Superior temporal gyrus (tissue), 1 donor: ENCODE measurements at regions not wholly inside any gene's neighbourhood (a gene's known extent, or its start where the extent isn't known, plus 50 kb on each side); places are given as distances from the start of the nearest gene placed in this dataset.
"Not testable (repeated sequence)": the region's sequence is repeated elsewhere in the genome, so short reads cannot be mapped to it uniquely, and the experiment has no call there.

ENCODE experiments used
- DNase-seq: peaks from one replicate; pipeline ENCODE4 v3.0.0-alpha.2; 2016; ENCODE audit errors: extremely low spot score

- DNase-seq: no peak
These were observed 157.0 kb upstream of the E2F7 start for GRCh38 chr12:77222336-77222735.

DNA sequence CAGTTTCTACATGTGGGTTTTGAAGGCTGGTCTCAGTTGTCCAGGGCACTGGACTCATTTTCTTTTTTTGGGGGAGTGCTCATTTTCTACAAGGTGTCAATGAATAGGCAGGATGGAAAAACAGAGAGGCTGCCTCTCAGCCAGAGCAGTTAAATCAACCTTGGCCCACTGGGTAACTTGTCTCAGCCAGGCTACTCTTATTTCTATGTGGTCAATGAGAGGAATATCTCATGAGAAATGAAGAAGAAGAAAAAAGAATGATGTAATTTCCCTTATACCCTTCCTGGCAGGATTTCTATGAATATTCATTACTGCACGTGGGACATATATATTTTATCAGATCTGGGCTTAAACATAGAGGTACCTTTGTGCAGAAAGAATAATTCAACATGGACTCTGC is 155.2 kb upstream of the E2F7 start:
- DNase-seq: no peak

DNA sequence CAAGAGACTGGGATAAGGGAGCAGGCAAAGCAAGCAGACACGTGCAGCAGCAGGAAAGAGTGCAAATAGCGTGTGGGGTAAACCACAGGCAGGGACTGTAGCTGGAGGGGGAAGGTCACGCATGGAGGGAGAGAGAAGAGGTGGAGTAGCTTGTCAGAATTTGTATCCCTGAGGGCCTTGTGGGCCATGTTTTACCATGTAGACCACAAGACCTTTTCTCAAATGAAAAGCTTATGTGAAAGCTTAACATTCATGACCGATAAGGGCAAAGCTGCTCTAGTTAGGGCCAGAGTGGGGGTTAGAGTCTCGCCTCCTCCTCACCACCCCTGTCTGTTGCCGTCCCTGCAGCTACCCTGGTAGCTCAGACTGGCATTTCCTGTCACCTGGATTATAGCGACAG is 152.9 kb upstream of the E2F7 start:
- DNase-seq: no peak

- DNase-seq: not testable (repeated sequence)
These were observed 150.8 kb upstream of the E2F7 start for GRCh38 chr12:77216136-77216535.

GRCh38 chr12:77214136-77214535 is 148.8 kb upstream of the E2F7 start:
- DNase-seq: no peak

- peak; percentile 63 for DNase-seq
These were observed 147.9 kb upstream of the E2F7 start for GRCh38 chr12:77213319-77213718.

- DNase-seq: no peak
These were observed 145.4 kb upstream of the E2F7 start for GRCh38 chr12:77210724-77211123.

DNA sequence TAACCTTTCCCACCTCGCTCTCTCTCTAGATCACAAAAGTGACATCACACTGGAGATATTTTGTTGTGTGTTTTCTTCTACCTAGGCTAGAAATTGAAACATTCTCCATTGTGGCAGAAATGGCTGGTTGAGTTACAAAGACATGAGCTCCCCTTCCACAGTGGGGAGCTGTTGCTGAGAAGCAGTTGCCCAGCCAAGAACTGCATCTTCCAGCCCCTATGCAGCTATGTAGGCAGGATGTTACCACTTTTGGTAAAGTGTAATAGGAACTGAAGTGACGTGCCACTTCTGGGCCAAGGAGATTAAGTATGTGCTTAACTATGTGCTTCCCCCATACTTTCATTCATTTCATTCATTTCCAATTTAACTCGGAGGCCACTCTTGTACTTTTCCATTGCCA is 138.7 kb upstream of the E2F7 start:
- DNase-seq: no peak

DNA sequence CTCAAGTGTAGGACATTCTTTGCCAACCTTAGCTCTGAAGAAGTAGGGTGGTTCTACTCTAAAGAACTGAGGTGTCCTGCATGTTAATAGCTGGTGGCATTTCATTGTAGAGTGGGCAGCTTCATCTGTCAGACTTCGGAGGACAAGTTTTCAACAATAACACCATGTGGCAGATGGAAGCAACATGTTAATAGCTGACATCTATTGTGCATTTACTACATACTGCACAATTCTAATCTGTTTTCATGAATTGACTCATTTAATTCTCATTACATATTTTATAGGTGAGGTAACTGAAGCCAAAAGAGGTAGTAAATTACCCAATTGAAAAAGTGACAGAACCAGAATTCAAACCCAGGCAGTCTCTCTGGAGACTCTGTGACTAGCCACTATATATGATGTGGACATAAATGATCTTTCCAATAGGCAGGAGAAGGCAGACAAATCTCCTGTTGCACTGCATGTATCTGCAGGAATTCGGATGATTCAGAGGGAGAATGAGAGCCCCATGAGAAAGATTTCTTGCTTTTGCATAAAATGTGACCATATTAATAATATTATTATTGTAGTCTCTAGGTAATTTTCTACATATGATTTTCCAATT is 137.2 kb upstream of the E2F7 start:
- DNase-seq: no peak

DNA sequence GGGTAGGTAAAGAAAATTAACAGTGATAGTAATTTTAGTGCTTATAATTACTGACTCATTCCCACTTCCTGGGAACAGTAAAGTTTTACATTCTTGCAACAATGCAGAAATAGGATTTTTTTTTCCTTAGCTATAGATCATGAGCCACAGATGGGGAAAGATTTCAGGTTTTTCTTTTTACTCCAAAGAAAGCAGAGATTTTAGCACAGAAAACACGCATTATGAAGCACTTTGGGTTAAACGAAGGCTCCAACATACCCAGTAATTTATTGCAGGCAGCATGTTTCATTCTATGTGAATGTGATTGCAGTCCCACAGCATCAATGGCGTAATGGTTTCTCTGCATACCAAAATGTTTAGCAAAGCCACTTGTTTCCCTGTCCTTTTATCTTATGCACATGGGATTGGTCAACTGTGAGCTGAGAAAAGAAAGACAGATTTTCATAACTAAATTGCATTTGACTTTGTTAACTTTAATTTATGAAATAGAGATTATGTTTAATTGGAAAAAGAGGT is 124.6 kb upstream of the E2F7 start:
- no peak for DNase-seq

GRCh38 chr12:77189458-77189857 is 124.1 kb upstream of the E2F7 start:
- DNase-seq: no peak

DNA sequence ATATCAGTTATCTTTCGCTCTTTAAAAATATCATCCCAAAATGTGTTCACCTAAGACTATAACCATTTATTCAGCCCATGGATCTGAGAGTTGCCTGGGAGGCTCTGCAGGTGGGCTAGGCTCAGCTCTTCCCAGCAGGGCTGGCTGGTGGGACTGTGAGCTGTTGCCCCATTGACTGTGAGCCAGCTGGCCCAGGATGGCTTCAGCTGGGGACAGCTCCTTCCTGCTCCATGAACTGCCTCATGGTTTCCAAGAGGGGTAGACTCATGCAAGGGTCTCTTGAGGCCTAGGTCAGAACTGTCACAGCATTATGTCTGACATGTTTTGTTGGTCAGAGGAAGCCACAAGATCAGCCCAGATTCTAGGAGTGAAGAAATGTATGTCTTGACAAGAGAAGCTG is 114.1 kb upstream of the E2F7 start:
- DNase-seq: no peak

DNA sequence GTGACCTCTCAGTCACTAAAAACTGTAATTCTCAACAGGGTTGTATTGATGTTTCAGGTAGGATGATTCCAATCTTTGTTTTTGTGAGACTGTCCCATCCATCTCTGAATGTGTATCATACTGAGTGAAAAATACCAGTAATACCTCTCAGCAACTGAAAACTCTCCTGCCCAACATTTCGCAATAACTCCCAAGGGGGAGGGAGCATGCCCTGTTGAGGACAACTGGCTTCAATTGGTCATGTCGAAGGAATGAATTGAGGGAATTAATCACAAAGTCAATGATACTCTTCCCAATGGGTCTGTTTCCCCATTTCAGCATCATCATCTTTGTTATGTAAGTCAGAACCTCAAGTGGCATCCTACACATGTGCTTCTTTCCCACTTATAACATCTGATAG is 102.4 kb upstream of the E2F7 start:
- no peak for DNase-seq

- peak; percentile 59 for DNase-seq
These were observed 101.3 kb upstream of the E2F7 start for GRCh38 chr12:77166696-77167095.

GRCh38 chr12:77163074-77164038 is 98.0 kb upstream of the E2F7 start:
- no peak for DNase-seq

DNA sequence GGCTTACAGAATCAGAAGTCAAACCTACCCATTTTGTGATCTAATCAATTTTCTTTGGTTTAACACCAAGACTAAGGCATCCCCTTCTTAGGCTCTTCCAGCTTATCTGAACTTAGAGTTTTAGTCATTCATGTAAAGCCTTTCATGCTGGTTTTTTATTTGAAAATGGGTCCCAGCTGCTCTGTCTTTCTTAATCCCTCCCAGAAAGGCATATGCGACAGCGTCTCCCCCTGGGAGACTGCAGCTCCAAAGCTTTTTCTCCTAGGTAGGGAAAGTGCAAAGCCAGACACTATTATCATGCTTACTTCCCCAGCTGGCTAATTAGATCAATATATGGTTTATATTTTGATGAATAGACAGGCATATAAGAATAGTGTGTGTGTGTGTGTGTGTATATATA is 96.6 kb upstream of the E2F7 start:
- no peak for DNase-seq

DNA sequence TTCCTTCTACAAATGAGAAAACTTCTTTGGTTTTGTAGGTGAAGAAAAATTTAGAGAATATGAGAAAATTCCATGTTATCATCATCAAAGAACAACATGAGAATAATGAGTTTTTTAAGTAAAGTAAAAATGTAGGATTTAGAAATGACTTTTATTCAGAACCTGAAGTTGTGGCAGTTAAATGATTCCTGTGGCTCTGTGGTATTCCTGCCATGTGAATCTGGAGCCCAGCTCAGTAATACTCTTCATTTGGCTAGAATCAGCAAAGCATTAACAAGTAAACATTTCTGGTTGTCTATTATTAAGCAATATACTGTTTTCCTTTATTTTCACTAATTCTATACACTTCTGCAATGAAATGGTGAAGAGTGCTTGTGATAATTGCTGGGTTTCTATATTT is 95.6 kb upstream of the E2F7 start:
- no peak for DNase-seq

DNA sequence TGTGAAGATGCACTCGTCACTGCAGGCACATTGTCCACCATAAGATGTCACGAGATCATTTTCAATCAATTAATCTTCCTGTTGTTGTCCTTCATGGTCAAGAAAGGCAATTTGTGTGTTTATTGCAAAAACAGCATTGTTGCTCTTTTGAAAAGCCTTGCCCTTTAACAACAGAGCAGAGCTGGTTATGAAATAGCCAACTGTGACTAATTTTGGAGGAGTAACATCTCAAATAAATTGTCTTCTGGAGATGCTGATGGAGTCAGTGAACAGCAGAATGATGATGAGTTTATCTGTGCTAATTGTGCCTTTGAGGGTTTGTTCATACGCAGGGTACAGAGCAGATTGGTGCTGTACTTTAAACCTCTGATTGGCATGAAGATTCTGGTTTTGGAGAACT is 88.3 kb upstream of the E2F7 start:
- peak; percentile 28 for DNase-seq

DNA sequence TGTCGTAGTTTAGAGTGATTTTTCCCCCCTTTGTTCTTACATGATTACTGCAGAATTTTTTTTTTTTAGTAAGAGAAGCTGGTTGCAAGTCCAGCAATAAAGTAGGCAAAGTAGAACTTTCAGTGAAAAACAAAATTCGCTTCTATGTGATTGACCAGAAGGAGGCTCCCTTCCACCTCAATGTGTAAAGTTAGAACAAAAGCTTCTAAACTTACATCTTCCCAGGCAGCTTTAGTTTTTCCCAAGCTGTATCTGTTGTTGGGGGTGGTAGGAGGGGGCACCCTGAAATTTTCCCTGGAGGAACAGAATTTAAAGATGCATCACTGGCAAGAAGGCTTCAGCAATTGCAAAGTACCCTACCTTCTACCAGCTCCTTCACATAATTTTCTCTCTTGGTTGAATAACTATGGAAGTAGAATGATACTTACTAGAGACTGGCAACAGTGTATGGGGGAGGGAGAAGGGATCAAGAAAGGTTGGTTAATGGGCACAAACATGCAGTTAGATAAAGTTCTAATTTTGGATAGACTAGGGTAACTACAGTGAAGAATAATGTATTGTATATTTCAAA is 87.3 kb upstream of the E2F7 start:
- DNase-seq: peak; percentile 75

DNA sequence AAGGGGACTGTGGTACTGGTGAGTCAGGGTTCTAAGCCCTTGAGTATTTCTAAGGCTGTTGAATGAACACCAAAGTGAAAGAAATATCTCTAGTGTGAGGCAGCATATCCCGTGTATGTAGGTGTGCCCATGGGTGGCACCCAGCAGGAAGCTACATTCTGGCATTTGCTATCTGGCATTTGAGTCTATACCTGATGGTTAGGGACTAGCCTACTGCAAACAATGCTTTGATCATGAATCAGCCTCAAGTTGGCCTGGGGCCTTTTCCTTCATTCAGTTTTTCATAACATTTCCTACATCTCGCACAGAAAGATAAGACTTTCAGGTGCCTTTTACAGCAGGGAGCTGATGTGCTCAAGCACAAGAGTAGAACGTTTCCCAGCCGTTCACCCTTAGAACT is 85.7 kb upstream of the E2F7 start:
- no peak for DNase-seq

DNA sequence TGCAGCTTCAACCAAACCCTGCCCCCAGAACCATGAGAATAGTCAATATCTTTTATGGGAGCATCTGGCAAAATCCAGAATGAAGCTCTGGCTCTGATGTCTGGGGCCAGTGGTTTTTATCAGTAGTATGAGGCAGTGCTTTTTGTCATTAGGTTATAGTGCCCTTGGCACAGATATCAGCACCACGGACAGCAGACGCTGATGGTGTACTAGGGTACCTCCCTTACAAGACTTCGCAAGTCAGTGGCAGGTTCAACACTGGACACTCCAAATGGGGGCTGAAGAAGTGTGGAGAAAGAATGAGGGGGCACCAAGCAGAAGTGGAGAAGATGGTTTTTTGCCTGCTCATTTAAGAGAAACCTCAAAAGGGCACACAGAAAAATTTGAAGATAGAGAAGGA is 68.2 kb upstream of the E2F7 start:
- no peak for DNase-seq

GRCh38 chr12:77131977-77132490 is 66.7 kb upstream of the E2F7 start:
- no peak for DNase-seq

DNA sequence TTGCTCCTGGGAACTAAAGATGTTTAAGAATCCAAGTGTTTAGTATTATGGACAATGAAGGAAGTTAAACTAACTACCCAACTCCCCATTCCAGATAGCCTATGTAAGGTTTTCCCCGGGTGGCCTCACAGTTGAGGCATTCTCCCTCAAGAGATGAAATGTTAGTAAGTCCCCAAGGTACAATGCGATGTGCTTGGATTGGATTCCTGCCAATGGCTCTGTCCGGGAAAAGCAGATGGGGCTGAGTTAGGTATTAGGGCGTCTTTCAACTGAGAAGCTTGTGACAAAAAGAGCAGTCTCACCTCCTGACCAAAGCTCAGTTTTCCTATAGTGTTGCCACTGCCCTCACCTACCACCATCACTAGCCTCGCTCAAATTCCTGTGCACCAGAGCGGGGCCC is 64.8 kb upstream of the E2F7 start:
- DNase-seq: no peak
